ENCODE measurements at regions not wholly inside any gene's neighbourhood (a gene's known extent, or its start where the extent isn't known, plus 50 kb on each side); places are given as distances from the start of the nearest gene placed in this dataset.

DNA sequence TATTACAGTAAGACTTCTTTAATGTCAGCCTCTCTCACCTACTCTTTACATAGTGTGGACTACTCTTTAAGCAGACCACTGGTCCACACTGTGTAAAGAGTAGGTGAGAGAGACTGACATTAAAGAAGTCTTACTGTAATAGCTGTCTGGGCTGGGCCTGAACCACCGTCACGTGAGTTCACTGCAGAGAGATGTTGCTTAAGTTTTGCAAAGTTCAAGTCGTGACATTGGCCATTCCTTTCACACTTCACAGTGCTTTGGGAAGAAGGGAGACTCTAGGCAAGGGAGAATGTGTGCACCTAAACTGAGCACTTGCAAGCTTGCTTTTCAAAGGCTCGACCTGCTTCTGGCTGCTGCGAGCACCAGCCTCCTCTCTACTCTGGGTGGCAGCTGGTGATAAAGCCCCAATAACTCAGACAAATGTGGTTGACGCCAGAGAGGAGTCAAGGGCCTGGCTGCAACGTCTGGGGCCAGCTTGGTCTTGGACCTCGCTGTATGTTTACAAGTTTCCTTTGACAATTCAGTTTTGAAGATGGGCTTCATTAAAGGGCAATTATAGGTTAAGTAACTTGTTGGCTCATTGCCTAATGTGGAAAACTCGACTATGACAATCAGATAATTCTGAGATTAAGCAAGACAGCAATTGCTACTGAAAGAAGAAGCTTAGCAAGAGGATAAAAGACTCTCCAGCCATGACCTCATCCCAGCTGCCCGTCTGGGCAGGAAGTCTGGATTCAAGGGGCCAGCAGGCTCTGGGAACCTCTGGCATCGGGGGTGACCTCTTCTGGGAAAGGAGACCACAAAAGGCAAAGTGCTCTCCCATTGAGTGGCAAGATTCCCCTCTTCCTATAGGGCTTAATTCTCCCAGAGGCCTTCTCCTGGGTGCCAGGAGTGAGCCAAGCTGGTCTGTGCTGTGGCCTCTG lies 242.1 kb upstream of the TLE3 start:
- Histone ChIP-seq H3K27me3 (no peaks in the 10 kb centered on the region), H3K4me3 (no peak overlapping the region), H3K9me3 (peaks cover 0 to under 1% of the 10 kb centered on the region in 2 donors), H3K4me1 (peaks cover 0 to 7% (median 0%) of the 10 kb centered on the region in 4 donors), H3K27ac (peak overlapping the region in 2 of 4 donors; percentile 11 to 31), H3K36me3 (no peaks in the 10 kb centered on the region)
- no peak for DNase-seq
- in situ Hi-C loops (cut with MboI; ENCODE audit: low pct_ligation_motif_present in 1 of 4, low pct_unique_long_range_greater_than_20kb in 1 of 4, low sequenced_read_pairs in 3 of 4) = no loop called here
- intact Hi-C loops (cut with DNase I; ENCODE audit: low total_unique reads) = no loop called here
- TF ChIP-seq, protein P1, sequence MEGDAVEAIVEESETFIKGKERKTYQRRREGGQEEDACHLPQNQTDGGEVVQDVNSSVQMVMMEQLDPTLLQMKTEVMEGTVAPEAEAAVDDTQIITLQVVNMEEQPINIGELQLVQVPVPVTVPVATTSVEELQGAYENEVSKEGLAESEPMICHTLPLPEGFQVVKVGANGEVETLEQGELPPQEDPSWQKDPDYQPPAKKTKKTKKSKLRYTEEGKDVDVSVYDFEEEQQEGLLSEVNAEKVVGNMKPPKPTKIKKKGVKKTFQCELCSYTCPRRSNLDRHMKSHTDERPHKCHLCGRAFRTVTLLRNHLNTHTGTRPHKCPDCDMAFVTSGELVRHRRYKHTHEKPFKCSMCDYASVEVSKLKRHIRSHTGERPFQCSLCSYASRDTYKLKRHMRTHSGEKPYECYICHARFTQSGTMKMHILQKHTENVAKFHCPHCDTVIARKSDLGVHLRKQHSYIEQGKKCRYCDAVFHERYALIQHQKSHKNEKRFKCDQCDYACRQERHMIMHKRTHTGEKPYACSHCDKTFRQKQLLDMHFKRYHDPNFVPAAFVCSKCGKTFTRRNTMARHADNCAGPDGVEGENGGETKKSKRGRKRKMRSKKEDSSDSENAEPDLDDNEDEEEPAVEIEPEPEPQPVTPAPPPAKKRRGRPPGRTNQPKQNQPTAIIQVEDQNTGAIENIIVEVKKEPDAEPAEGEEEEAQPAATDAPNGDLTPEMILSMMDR (IDR thresholded peaks at IDR 0.05) = no peak
- no peak for TF ChIP-seq POLR2AphosphoS5 (IDR thresholded peaks at IDR 0.05)
- no peak for TF ChIP-seq EP300 (IDR thresholded peaks at IDR 0.05; ENCODE audit: low read depth)
- TF ChIP-seq POLR2A (IDR thresholded peaks at IDR 0.05) = no peak
- 62 to 66% methylated on average over 3 to 11 of the region's 11 CpGs for WGBS, 2 donors (ENCODE audit: low coverage in 1 of 2)

DNA sequence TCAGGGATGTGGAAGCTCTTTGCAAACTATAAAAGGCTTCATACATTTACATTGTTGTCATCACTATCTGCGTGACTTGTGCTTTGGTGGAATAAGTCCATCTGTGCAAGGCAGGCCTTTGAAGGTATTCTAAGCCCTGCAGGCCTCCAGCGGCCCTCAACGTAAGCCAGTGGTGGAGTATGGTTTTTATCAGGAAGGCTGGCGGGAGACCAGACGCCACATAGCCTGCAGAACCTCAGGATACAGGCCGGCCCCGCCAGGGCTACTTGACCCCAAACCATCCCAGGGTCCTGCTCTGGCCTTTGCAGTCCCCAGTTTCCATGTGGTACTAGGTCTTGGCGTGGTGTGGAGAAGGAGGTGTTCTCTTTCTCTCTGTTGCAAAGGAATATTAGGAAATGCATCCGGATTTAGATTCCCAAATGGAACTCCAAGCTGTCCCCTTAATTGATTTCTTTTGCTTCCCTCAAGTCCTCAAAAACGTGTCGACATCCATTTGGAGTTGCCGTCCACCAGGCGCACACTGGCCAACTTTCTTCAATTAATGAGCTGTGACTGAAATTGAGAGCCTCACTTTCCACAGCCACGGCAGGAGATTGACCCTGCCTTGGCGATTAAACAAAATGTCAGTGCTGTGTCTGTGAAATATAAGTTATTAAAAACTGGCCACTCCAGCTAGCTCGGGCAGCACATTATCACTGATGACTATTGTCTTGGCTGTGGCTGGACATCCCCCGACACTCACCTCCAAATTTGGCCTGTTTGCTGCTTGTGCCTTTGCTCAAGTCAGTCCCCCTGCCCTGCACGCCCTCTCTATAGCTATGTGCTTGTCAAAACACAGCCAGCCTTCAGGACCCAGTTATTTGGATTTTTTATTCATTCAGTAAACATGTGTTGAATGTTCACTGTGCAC lies 239.8 kb upstream of the TLE3 start:
- DNase-seq = peak; percentile 24
- in situ Hi-C loops (cut with MboI; ENCODE audit: low pct_ligation_motif_present in 1 of 4, low pct_unique_long_range_greater_than_20kb in 1 of 4, low sequenced_read_pairs in 3 of 4) = no loop called here
- H3K36me3 ChIP-seq = no peaks in the 10 kb centered on the region
- intact Hi-C loops (cut with DNase I; ENCODE audit: low total_unique reads) = no loop called here
- WGBS, 2 donors (ENCODE audit: low coverage in 1 of 2) = 67 to 79% methylated on average over 3 to 18 of the region's 18 CpGs
- H3K27ac ChIP-seq = peak overlapping the region in 3 of 4 donors; percentile 41 to 63 (median 43)
- H3K4me1 ChIP-seq = peaks cover 0 to 7% (median 0%) of the 10 kb centered on the region in 4 donors
- TF ChIP-seq, protein P1 (IDR thresholded peaks at IDR 0.05) = no peak
- TF ChIP-seq POLR2AphosphoS5 (IDR thresholded peaks at IDR 0.05) (peak; percentile 32 to 86 (median 69)), EP300 (IDR thresholded peaks at IDR 0.05; ENCODE audit: low read depth) (peak; percentile 58), POLR2A (IDR thresholded peaks at IDR 0.05) (no peak)
- H3K4me3 ChIP-seq = no peak overlapping the region
- peaks cover 0 to 13% of the 10 kb centered on the region in 2 donors for H3K9me3 ChIP-seq
- no peaks in the 10 kb centered on the region for H3K27me3 ChIP-seq

DNA sequence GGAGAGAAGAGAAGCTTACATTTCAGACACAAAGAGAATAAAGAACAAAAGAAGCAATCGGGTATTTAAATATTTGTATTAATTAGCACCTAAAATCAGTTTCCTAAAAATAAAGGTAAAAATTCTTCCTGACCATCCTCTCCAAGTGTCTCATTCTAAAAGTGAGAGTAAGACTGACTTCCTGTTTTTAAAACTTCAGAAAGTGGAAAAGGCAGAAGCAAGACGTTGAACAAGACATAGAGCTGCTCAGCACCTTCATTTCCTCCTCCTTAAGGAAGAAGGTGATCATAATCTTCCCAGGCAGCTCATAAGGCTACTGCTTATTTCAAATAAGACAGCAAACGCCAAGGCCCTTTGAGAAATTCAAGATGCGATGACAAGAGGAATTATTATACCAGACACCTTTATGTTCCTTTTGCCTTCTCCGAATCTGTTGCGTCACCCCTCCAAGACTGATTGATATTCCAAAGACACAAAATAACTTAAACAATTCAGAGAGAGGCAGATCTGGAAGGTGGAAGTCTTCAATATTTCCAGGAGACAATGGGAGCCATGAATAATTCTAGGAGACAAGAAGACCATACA lies 238.8 kb upstream of the TLE3 start:
- Histone ChIP-seq H3K4me1 (peaks cover 0 to 7% (median 0%) of the 10 kb centered on the region in 4 donors), H3K27ac (peak overlapping the region in 3 of 4 donors; percentile 41 to 63 (median 43)), H3K9me3 (peaks cover 0 to 13% of the 10 kb centered on the region in 2 donors), H3K4me3 (no peak overlapping the region), H3K27me3 (no peaks in the 10 kb centered on the region), H3K36me3 (no peaks in the 10 kb centered on the region)
- TF ChIP-seq EP300 (IDR thresholded peaks at IDR 0.05; ENCODE audit: low read depth) (no peak), POLR2A (IDR thresholded peaks at IDR 0.05) (no peak), POLR2AphosphoS5 (IDR thresholded peaks at IDR 0.05) (peak; percentile 12 to 68 (median 50))
- TF ChIP-seq, protein P1 (IDR thresholded peaks at IDR 0.05) = no peak
- 71 to 80% methylated on average over 5 to 6 of the region's 6 CpGs for WGBS, 2 donors (ENCODE audit: low coverage in 1 of 2)
- intact Hi-C loops (cut with DNase I; ENCODE audit: low total_unique reads) = no loop called here
- in situ Hi-C loops (cut with MboI; ENCODE audit: low pct_ligation_motif_present in 1 of 4, low pct_unique_long_range_greater_than_20kb in 1 of 4, low sequenced_read_pairs in 3 of 4) = no loop called here
- no peak for DNase-seq

Data from transverse colon (tissue), 4 donors.